ENCODE measurements at regions not wholly inside any gene's neighbourhood (a gene's known extent, or its start where the extent isn't known, plus 50 kb on each side); places are given as distances from the start of the nearest gene placed in this dataset.

- TF ChIP-seq POLR2A (IDR thresholded peaks at IDR 0.05; ENCODE audit: low read depth), result no peak
- TF ChIP-seq CTCF (IDR thresholded peaks at IDR 0.05), result no peak
Observed at GRCh38 chr4:84224522-84224921, 274.6 kb downstream of the NKX6-1 start.
